NCI-H1092 (cell line): ENCODE measurements at regions not wholly inside any gene's neighbourhood (a gene's known extent, or its start where the extent isn't known, plus 50 kb on each side); places are given as distances from the start of the nearest gene placed in this dataset.

Source experiments
- DNase-seq: peaks from one replicate; lab custom pipeline; 2025; lab: John Stamatoyannopoulos, UW

DNA sequence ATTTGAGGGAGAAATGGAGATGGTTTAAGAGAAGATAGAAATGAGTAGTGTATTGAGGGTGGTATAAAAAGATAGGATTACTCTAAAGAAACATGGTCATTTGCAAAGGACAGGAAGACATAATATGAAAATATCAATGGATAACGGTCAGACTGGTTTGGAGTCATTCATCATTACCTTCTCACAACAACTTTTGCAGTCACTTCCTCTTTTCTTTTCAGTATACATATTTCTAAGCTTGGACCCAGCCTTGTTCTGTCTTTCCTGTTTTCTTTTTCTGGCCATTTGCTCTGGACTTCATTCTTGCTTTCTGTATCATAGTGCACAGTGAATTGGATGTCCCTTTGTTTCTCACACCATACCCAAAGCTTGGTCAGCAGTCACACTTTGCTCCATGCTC, 966.5 kb upstream of the TYRP1 start:
- no peak for DNase-seq

DNA sequence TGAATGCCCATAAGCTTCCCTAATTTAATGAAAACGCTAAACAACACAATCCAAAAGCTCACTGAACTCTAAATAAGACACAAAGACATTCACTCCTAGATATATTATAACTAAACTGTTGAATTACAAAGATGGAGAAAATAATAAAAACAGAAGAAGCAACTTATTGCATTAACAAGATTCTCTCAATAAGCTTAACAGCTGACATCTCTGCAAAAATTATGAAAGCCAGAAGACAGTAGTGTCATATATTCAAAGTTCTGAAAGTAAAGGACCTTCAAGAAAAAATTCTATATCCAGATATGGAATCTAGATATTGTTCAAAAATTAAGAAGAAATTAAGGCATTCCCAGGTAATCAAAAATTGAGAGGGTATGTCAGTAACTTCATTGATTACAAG, 957.8 kb upstream of the TYRP1 start:
- DNase-seq: no peak

DNA sequence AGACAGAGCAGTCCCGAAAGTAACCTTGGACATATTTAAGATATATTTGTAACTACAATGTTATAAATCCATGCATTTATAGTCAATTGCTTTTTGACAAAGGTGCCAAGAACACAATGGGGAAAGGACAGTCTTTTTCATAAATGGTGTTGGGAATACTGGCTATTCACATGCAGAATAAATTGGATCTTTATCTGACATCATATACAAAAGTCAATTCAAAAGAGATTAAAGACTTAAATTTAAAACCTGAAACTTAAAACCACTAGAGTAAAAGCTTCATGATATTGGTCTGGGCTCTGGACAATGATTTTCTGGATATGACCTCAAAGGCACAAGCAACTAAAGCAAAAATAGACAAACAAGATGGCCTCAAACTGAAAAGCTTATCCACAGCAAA, 950.7 kb upstream of the TYRP1 start:
- no peak for DNase-seq

DNA sequence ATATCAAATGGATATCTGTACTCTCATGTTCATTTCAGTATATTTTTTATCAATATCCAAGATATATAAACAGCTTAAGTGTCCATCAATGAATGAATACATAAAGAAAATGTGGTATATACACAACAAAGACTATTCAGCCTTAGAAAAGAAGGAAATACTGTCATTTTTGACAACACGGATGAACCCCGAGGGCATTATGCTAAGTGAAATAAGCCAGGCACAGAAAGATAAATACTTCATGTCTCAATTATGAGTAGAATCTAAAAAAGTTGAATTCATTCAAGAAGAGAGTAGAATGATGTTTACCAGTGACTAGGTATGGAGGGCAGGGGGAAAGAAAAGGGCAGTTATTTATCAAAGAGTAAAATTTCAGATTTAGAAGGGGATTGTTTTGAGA, 949.8 kb upstream of the TYRP1 start:
- DNase-seq: no peak

DNA sequence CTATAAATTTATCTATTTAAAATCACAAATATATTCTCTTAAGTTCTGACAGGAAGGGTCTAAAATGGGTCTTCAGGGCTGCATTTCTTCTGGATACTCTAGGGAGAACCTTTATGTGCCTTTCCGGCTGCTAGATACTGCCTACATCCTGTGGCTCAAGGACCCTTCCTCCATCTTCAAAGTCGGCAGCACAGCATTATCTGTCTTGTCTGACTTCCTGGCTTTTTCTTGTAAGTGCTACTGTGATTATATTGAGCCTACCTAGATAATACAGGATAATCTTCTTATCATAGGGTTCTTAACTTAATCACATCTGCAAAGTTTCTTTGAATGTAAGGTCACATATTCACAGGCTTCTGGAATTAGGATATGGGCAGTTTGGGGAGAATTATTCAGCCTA, 943.8 kb upstream of the TYRP1 start:
- no peak for DNase-seq

DNA sequence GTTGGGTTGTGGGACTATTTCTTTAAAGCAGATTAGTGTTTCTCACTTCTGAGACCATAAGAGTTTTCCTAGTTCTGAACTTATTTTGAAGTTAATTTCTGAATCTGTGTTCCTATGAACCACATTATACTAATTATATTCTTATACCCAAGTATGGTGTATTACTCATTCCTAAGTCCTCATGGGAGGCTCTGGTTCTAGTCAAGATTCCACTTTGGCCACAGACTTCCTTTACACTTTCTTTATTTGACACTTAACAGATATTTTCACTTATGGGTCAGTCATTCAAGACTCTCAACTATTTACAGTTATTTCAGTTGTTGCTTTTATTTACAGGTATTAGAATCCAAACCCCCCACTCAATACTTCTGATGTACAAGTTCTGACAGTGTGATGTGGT, 937.2 kb upstream of the TYRP1 start:
- no peak for DNase-seq

DNA sequence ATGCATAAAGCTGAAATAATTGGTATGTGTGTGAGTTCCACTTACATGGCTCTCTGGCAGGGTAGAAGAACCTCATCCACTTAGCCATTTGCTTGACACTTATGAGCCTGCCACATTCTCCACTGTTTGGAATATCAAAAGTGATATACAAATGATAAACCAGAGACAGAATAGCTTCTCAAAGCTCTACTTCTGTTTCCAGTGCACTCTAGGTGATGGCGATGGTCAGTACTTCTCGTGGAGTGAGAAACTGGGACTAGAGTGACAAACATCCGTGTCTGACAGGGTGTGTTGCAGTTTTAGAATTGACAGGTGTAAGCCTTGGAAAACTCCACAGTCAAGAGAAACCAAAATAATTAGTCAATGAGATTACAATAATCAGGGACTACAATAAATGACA, 935.8 kb upstream of the TYRP1 start:
- DNase-seq: no peak

DNA sequence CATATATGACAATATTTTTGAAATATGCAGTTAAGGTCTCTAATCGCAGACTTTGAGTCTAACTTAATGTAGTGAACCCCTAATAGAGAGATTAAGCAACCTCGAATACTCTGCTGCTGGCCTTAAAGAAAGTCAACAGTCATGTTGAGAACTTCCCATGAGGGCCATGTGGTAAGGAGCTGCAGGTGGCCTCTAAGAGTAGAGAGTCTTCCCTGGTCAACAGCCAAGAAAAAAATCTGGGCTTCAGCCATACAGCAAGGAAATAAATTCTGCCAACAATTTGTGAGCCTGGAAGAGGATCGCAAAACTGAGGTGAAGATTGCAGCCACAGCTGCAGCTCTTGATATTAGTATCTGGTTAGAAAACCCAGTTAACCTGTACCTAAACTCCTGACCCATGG, 935.2 kb upstream of the TYRP1 start:
- no peak for DNase-seq

DNA sequence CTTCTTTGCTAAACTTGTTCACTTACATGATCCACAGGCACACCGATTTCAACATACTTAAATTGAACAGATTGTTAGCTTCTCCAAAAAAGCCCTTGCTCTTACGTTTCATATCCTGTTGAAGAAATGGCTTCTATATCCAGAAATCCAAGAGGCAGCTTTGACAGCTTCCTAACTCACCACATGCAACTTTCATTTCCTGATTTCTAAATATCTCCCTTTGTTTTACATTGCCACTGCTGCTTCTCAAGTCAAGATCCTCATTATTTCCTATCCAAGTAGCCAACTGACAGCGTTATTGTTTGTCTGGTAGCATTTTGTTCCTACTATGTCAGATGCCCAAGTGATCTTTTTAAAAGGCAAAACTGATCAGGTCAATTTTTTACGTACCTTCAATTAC, 913.2 kb upstream of the TYRP1 start:
- DNase-seq: no peak

DNA sequence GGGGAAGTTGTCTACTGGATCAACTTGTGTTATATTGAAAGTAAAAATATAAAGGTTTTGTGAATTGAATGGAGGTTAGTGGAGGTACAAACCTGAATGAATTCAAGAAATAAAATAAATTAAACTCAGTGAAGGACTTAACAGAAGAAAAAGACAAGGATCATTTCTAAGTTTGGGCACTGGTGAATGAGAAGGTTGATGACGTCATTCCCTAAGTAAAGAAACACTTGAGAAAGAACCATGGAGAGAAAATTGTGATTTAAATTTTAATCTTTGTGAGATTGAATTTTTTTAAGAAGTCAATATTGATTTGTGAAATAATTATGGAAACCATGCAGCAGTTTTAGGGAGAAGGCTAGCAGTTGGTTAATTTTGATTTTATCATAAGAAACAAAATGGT, 900.3 kb upstream of the TYRP1 start:
- no peak for DNase-seq

DNA sequence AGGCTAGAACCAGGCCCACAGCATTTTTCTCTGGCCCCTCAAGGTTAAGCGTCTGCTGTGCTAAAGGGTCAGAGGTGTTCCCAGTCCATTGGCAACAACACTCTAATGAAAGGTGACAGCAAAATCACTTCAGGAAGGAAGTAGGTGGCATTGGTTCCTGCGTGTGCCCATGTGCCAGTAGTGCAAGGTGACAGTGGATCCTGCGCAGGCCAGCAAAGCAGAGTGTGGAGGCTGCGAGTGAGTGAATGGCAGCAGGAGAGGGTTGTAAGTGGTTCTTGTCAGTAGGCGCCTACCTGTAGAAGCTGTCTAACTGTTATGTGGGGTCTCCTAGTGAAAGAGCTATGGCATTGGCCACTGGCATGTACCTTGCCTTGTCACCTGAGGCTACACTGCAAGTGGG, 898.2 kb upstream of the TYRP1 start:
- no peak for DNase-seq

DNA sequence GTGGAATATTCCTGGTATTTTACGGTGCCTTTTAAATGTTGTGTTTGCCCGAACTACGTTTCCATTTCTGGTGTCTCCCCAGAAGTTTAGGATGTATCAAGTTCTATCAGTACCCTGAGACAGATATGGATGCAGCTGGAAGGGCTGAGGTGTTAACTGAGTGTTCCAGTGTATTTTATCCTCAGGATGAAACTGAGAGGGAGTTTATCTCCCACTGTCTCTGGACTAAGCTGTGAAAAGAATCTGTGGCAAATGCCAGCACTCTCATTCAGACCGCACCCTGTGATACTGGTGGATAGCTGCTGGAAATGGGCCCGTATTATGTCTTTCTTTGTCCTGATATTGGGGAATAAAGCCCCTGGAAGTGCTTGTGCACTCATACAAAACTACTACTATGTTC, 887.2 kb upstream of the TYRP1 start:
- no peak for DNase-seq

DNA sequence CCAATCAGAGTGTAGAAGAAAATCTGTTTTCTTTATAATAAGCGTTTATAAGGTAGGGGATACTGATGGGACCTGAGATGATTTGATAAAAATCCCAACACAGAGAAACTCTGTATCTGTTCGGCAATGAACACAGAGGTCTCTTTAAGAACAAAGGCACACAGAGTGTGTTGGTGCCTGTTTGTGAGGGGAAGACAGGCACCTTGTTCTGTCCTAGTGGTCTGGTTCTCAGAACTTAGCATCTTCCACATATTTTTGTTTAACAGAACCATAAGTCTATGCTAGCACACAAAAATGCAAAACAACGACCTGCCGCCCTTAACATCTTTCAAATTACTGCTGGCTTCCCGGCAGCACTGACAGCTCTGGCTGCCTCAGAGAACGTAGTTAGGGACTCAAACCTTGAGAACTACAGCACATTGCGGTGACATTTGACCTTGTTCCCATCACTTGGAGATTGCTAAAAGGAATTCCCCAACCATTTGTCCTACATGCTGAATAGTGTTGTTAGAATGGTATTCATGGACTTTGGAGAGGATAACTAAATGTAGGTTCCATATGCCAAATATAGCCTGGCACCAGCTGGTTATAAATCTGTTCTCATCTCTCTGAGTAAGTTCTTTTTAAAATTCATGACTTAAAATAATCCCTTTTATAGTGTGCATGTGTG, 871.7 kb upstream of the TYRP1 start:
- DNase-seq: no peak

DNA sequence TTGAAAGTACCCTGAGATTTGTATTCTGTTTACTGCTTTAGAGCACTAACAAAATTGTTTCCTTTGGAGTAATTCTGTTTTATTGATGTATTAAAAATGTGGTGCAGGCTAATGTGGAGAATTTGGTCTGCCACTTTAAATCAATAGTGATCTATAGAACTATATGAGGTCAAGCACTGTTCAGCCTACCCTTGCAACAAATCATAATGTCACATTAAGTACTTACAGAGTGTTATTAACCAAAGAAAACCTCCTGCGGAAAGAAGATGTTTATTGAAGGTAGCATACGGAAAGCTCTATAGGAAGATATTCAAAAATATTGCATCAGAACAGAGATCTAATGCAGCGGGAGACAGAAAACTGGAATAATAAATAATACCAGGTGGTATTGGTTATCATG, 865.0 kb upstream of the TYRP1 start:
- DNase-seq: no peak

DNA sequence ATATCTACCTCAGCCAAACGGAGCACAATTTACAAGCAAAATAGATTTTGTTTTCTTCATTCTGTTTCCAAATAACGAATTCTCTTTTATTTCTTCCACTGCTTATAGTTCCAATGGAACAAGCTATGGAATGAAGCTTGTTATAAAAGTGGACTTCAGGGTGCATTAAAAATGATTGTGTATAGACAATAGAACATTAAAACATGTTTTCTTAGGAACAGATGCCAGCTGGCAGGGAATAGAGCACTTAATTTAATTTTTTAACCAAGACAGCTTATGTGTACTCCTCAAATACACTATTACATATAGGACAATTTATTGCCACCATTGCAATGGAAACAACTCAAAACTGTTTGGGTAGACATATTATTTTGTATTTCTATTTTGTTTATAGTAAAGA, 860.1 kb upstream of the TYRP1 start:
- DNase-seq: no peak

DNA sequence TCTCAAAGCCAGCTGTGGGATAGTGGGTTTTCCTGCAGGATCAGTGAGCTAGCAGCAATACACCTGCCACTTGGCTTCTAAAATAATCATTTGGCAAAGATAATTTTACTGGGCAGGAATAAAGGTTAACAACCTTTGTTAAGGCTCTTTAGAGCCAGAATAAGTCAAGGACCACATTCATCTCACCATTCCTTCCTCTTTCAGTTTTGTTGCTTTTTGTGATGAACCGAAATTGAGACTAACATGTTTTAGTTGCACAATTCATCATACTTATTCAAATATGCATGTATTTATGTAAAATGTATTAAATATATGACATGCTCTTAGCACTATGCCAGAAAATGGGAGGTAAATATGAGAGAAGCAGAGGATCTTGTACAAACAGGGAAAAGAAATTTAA, 824.4 kb upstream of the TYRP1 start:
- peak; percentile 44 for DNase-seq

DNA sequence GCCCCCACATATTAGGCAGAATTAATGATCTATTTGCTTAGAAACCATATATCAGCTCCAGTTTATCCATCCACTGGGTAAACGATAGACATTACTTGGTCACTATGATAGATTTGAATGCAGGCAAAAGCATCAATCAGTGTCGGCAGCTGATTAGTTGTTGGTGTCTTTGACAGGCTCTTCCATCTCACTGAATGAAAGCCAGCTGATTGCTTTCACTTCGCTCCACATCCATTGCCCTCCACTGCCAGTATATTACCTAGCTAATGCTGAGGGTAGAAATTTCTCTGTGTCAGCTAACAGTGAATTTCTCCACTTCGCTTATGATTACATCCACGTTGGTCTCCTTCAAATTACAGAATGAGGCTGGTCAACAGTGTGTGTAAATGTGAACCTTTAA, 821.3 kb upstream of the TYRP1 start:
- peak; percentile 21 for DNase-seq

DNA sequence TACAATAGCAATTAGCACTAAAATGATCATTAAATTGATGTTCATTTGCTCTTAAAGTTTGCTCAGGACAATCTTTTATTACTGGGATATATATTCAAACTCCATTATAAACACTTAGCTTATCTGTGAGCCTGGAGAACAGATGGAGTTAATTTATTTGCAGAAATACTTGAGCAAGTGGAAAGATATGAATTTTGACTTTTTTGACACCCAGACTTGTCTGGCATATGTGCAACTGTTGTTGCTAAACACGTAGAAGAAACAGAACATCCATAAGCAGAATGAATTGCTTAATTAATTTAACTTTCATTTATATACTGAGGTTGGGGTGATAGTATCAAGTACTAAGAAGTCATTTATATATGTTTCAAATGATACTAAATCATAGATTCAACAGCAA, 820.7 kb upstream of the TYRP1 start:
- no peak for DNase-seq

DNA sequence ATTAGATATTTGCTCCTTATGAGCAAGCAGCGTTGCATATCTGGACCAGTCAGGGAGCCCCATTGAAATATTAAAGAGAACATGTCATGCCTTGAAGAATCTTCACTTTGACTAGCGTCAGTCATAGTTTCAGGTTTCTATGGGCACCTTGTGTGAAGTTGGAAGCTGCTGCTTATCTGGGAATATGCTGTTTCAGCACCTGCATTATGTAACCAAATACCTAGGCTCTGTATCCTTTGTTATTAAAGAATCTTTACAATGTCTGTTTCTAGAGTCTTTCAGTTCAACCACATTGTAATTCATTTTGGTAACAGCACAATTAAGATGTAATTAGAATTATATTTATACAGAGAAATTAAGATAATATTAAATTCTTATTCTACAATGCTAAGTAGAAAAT, 818.8 kb upstream of the TYRP1 start:
- DNase-seq: no peak

DNA sequence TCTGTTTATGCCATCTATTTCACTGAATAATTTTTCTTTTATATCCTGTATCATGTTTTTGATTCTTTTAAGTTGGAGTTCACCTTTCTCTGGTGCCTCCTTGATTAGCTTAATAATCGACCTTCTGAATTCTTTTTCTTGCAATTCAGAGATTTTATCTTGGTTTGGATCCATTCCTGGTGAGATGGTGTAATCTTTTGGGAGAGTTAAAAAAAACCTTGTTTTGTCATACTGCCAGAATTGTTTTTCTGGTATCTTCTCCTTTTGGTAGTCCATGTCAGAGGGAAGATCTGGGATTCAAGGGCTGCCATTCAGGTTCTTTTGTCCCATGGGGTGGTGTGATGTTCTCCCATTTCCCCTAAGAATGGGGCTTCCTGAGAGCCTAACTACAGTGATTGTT, 800.8 kb upstream of the TYRP1 start:
- no peak for DNase-seq

DNA sequence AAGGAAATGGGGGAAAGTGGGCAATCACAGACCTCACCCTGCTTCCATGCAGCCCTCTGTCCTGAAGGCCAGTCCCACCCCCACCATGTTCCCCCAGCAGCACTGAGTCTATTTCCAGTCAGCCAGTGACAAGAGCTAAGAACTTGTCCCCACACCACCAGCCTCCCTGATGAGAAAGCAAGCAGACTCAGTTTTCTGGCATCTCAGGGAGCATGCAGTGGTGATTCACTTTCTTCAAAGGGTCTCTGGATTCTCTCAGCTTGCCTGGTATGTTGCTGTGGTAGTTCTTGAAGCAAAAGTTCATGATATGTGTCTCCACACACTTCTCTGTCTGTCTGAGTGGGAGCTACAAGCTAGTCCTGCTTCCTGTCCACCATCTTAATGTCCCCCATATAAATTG, 799.9 kb upstream of the TYRP1 start:
- no peak for DNase-seq

DNA sequence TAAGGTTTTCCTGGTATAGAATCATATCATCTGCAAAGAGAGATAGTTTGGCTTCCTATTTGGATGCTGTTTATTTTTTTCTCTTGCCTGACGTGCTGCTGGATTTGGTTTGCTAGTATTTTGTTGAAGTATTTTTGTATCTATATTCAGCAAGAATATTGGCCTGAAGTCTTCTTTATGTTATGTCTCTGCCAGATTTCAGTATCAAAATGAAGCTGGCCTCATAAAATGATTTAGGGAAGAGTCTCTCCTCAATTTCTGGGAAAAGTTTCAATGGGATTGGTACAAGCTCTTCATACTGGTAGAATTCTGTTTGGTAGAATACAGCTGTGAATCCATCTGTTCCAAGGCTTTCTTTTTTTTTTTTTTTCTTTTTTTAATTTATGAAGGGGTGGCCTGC, 799.0 kb upstream of the TYRP1 start:
- no peak for DNase-seq

DNA sequence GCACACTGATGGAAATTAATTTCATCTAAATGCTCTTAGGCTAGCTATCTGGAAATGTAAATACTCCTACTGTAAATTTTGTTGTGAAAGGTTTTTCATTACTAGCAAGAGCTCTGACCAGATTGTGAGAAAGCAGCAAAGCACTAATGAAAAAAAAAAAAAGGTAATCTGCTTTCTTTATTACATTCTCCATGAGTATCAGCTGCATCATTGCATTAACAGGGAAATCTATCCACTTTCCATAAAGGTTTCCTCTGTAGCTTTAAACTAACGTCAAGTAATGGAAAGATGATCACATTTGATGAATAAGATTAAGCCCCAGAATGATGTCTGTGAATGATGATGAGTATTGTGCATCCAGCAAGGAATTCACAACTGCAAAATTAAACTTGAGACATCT, 790.6 kb upstream of the TYRP1 start:
- DNase-seq: no peak

DNA sequence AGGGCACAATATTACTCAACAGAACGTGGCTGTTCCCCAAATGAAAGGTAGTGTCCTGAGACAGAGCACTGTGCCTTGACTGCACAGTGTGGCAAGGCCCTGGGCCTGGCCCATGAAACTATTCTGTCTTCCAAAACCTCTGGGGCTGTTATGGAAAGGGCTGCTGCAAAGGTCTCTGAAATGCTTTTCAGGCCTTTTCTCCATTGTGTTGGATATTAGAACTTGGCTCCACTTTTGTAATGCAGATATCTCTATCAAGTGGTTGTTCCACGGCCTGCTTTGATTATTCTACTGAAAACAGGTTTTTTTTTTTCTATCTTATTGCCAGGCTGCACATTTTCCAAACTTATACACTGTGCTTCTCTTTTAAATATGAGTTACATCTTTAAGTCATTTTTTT, 777.5 kb upstream of the TYRP1 start:
- no peak for DNase-seq

DNA sequence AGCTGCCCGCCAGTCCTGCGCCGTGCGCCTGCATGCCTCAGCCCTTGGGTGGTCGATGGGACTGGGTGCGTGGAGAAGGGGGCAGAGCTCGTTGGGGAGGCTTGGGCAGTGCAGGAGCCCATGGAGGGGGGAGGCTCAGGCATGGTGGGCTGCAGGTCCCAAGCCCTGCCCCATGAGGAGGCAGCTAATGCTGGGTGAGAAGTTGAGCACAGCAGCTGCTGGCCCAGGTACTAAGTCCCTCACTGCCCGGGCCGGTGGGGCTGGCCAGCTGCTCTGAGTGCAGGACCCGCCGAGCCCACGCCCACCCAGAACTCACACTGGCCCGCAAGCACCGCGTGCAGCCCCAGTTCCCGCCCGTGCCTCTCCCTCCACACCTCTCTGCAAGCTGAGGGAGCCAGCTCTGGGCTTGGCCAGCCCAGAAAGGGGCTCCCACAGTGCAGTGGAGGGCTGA, 764.3 kb upstream of the TYRP1 start:
- no peak for DNase-seq
